SK-N-SH (cell line): ENCODE measurements at regions not wholly inside any gene's neighbourhood (a gene's known extent, or its start where the extent isn't known, plus 50 kb on each side); places are given as distances from the start of the nearest gene placed in this dataset.
A peak's percentile ranks its signal among the peaks of the same experiment; 100 is the strongest.

Source experiments
- CHD2 ChIP-seq: fragments of 150-350 bp; IDR thresholded peaks from 2 replicates; pipeline ENCODE4 v1.6.1; 2018; ENCODE audit warnings: low read length; ENCODE audit not compliant: partially characterized antibody
- CTCF ChIP-seq: fragments of 200-600 bp; sonication (generic); IDR thresholded peaks from 2 replicates; pipeline ENCODE4 v1.6.1; 2017; ENCODE audit warnings: antibody characterized with exemption, mild to moderate bottlenecking, moderate library complexity
- EP300 ChIP-seq, 2 experiments: IDR thresholded peaks; 2 replicates each; pipeline versions ENCODE4 v1.4.0 to v1.6.1; 2012; ENCODE audit warnings: borderline replicate concordance in 1 of 2, low read depth in 1 of 2, low read length in 1 of 2
- FOXJ3 ChIP-seq: sonication (generic); formaldehyde crosslinking; IDR thresholded peaks from 2 replicates; pipeline ENCODE4 v1.5.1; 2020; ENCODE audit warnings: mild to moderate bottlenecking, missing genetic modification reagents

DNA sequence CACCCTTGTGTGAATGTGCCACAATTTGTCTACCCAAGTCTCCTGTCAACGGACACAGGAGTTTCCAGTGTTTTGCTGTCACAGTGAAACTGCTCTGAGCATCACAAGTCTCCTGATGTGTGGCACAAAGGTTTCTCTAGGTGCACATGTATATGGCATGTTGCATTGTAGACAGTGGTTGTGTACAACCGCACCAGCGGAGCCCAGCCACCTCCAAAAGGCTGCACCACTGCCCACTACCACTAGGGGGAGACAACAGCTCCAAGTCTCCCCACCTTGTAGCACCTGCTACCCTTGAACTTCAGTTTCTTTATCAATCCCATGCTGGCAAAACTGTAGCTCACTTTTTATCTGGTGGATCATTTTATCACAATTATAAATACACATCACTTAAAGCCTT, 95.5 kb upstream of the ZNF469 start:
- TF ChIP-seq EP300 (IDR thresholded peaks at IDR 0.05; ENCODE audit: borderline replicate concordance in 1 of 2, low read depth in 1 of 2, low read length in 1 of 2) = no peak
- peak; percentile 84 for TF ChIP-seq CTCF
- no peak for TF ChIP-seq FOXJ3 (CRISPR knock-in tag)
- no peak for TF ChIP-seq CHD2
